Astrocyte of the cerebellum (primary cell): ENCODE measurements at regions not wholly inside any gene's neighbourhood (a gene's known extent, or its start where the extent isn't known, plus 50 kb on each side); places are given as distances from the start of the nearest gene placed in this dataset.

Source experiments
- DNase-seq: peaks from one replicate; pipeline ENCODE4 v3.0.0-alpha.2; 2011; ENCODE audit warnings: low read depth
- H3K4me3 ChIP-seq: 2 replicates; pipeline ENCODE4 v1.5.1; 2011; ENCODE audit warnings: mild to moderate bottlenecking, low read depth, low read length, moderate library complexity
- CTCF ChIP-seq: IDR thresholded peaks from 2 replicates; pipeline ENCODE4 v1.5.1; 2012; ENCODE audit warnings: low read length, low read depth, moderate library complexity, mild to moderate bottlenecking; ENCODE audit errors: missing control alignments
- in situ Hi-C: cut with HindIII; loops from 2 replicates; pipeline ENCODE4 v1.10.0; 2017; ENCODE audit warnings: low sequenced_read_pairs

- in situ Hi-C loops, result no loop called here
- no peak for TF ChIP-seq CTCF
- no peak for DNase-seq
- H3K4me3 ChIP-seq, result no peak overlapping the region
Observed at GRCh38 chr5:19048726-19049125, 939.3 kb downstream of the CDH18 start.

GRCh38 chr5:19058216-19058615 lies 929.8 kb downstream of the CDH18 start:
- no peak for TF ChIP-seq CTCF
- no peak overlapping the region for H3K4me3 ChIP-seq
- in situ Hi-C loops, result no loop called here
- no peak for DNase-seq

- no peak for TF ChIP-seq CTCF
- no peak overlapping the region for H3K4me3 ChIP-seq
- DNase-seq, result no peak
- in situ Hi-C loops, result no loop called here
Observed at GRCh38 chr5:19064094-19064493, 923.9 kb downstream of the CDH18 start.

- DNase-seq, result no peak
- in situ Hi-C loops, result no loop called here
- no peak for TF ChIP-seq CTCF
- no peak overlapping the region for H3K4me3 ChIP-seq
Observed at GRCh38 chr5:19067741-19068140, 920.3 kb downstream of the CDH18 start.

GRCh38 chr5:19098434-19098833 lies 889.6 kb downstream of the CDH18 start:
- no peak for DNase-seq
- in situ Hi-C loops, result no loop called here
- no peak for TF ChIP-seq CTCF
- no peak overlapping the region for H3K4me3 ChIP-seq

GRCh38 chr5:19099195-19099594 lies 888.8 kb downstream of the CDH18 start:
- no peak for DNase-seq
- in situ Hi-C loops, result no loop called here
- TF ChIP-seq CTCF, result no peak
- no peak overlapping the region for H3K4me3 ChIP-seq

- in situ Hi-C loops, result no loop called here
- H3K4me3 ChIP-seq, result no peak overlapping the region
- no peak for DNase-seq
- TF ChIP-seq CTCF, result no peak
Observed at GRCh38 chr5:19104948-19105347, 883.1 kb downstream of the CDH18 start.
